Ovary (tissue), 7 donors: ENCODE measurements at regions not wholly inside any gene's neighbourhood (a gene's known extent, or its start where the extent isn't known, plus 50 kb on each side); places are given as distances from the start of the nearest gene placed in this dataset.

Experiments
- DNase-seq, 5 donors: peaks; one replicate each; pipeline ENCODE4 v3.0.0-alpha.2; 2019 to 2020
- H3K27ac ChIP-seq, 2 donors: fragments of 200-600 bp; one replicate each; pipeline versions ENCODE4 v1.5.1 to v1.8.0; 2019 to 2022
- H3K27me3 ChIP-seq: fragments of 200-600 bp; one replicate; pipeline ENCODE4 v1.8.0; 2022
- H3K36me3 ChIP-seq: fragments of 200-600 bp; sonication (generic); one replicate; pipeline ENCODE4 v1.5.1; 2019
- H3K4me1 ChIP-seq: one replicate; pipeline ENCODE4 v1.8.1; 2013; ENCODE audit warnings: mild to moderate bottlenecking, moderate library complexity; ENCODE audit not compliant: insufficient read depth
- H3K4me3 ChIP-seq: fragments of 200-600 bp; sonication (generic); one replicate; pipeline ENCODE4 v1.5.1; 2017
- H3K9me3 ChIP-seq, 2 donors: fragments of 200-600 bp in 1 of 2; sonication (generic) in 1 of 2; one replicate each; pipeline versions ENCODE4 v1.5.1 to v1.8.1; 2013 to 2019; ENCODE audit warnings: mild to moderate bottlenecking in 1 of 2, moderate library complexity in 1 of 2
- EP300 ChIP-seq: sonication (generic); formaldehyde crosslinking; IDR thresholded peaks from one replicate; pipeline ENCODE4 v1.6.1; 2017; ENCODE audit warnings: antibody characterized with exemption
- POLR2A ChIP-seq: fragments of 450-650 bp; IDR thresholded peaks from one replicate; pipeline ENCODE4 v1.6.1; 2017; ENCODE audit warnings: antibody characterized with exemption, mild to moderate bottlenecking, moderate library complexity
- WGBS, 3 donors: extraction: QIAGEN DNeasy Blood & Tissue Kit in 1 of 3; methylation state at CpG; one replicate each; pipeline versions ENCODE4 v1.1.5 to v1.1.7; 2013 to 2017; 5-methylcytosine and 5-hydroxymethylcytosine counted together
- intact Hi-C, 4 donors: fragments of 100-400 bp; cut with DNase I; formaldehyde crosslinking; loops; one replicate each; pipeline versions ENCODE4 v1.11.0 to v1.15.1; 2022 to 2023
- TF ChIP-seq, protein P1 (sequence below), 3 donors: fragments of 450-650 bp in 2 of 3; fragments of 200-600 bp in 1 of 3; IDR thresholded peaks; one replicate each; pipeline versions ENCODE4 v1.5.1 to v1.8.0; 2016 to 2022; ENCODE audit warnings: antibody characterized with exemption in 3 of 3, mild to moderate bottlenecking in 1 of 3
- donor health status: DM: no; HTN: no; CAD: no; lungs with moderate emphysema.
- donor health status: DM: no; HTN: no; CAD: no.
- donor health status: Bipolar disorder and iron deficiency.
- donor health status: DM: no; HTN: no; CAD: no.
- donor health status: DM: yes; HTN: yes; CAD: no.

DNA sequence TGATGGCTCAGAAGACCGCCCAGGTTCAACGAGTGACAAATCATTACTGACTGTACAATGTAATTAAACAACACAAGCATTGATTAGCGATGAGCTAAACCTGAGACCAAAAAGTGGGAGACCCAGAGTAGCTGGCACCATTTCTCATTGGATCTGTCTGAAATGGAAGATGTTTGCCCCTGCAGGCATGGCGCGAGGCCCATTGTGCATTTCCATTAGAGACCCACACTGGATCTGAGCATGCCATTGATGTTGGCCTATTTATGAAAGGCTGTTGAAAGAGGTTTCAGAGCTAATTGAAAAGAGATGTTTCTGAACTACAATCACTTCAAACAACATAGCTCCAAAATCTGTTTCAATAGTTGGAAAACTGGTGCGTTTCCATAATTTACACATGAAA, 196.7 kb downstream of the TFAP2B start:
- TF ChIP-seq POLR2A (no peak), EP300 (no peak)
- TF ChIP-seq, protein P1, sequence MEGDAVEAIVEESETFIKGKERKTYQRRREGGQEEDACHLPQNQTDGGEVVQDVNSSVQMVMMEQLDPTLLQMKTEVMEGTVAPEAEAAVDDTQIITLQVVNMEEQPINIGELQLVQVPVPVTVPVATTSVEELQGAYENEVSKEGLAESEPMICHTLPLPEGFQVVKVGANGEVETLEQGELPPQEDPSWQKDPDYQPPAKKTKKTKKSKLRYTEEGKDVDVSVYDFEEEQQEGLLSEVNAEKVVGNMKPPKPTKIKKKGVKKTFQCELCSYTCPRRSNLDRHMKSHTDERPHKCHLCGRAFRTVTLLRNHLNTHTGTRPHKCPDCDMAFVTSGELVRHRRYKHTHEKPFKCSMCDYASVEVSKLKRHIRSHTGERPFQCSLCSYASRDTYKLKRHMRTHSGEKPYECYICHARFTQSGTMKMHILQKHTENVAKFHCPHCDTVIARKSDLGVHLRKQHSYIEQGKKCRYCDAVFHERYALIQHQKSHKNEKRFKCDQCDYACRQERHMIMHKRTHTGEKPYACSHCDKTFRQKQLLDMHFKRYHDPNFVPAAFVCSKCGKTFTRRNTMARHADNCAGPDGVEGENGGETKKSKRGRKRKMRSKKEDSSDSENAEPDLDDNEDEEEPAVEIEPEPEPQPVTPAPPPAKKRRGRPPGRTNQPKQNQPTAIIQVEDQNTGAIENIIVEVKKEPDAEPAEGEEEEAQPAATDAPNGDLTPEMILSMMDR (IDR thresholded peaks at IDR 0.05) = no peak
- no peaks in the 10 kb centered on the region for H3K4me1 ChIP-seq
- no peaks in the 10 kb centered on the region for H3K9me3 ChIP-seq
- DNase-seq = no peak
- H3K27ac ChIP-seq = no peak overlapping the region
- intact Hi-C loops = no loop called here
- H3K27me3 ChIP-seq = no peaks in the 10 kb centered on the region
- H3K36me3 ChIP-seq = no peaks in the 10 kb centered on the region
- WGBS, 3 donors = 90 to 96% (median 92%) methylated on average over 6 of the region's 6 CpGs
- H3K4me3 ChIP-seq = no peak overlapping the region

DNA sequence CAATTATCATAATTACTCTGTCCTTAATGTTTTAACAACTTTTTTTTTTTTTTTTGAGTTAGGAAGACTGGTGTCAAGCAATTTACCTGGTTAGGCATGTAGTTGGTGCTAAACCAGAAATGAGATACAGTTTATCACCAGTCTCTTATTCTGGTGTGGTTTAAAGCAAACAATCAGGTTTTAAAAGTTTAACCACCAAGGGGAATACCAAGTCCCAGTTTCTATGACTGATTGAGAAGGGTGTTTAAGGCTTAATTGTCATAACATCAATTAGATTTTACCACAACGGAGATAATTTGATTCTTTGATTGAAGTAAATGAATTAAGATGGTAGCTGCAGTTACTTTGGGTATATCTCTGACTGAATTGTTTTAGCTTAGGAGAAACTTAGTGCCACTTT, 197.8 kb downstream of the TFAP2B start:
- TF ChIP-seq, protein P1 (IDR thresholded peaks at IDR 0.05) = no peak
- TF ChIP-seq EP300 (no peak), POLR2A (no peak)
- Histone ChIP-seq H3K4me1 (no peaks in the 10 kb centered on the region), H3K27ac (no peak overlapping the region), H3K4me3 (no peak overlapping the region), H3K36me3 (no peaks in the 10 kb centered on the region), H3K27me3 (no peaks in the 10 kb centered on the region), H3K9me3 (no peaks in the 10 kb centered on the region)
- WGBS, 3 donors = 72 to 85% (median 75%) methylated on average over 1 of the region's 1 CpG
- intact Hi-C loops = no loop called here
- no peak for DNase-seq

DNA sequence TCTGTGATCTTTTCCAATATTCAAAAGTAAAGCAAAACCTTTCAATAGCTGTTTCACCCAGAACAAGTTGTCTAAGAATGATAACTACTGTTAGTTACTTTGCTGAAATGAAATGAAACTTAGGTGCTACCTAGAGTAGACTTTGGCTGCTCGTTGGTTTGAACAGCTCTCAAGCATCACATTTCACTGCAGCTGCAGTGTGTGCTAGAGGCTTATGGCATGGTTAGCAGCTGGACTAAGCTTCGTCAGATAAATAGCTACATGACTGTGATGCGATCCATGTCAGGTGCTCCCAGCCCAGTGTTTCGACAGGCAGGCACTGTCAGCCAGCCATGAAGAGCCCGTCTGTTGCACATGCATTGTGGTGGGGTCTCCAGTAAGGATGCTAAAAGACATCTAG, 201.1 kb downstream of the TFAP2B start:
- intact Hi-C loops = no loop called here

DNA sequence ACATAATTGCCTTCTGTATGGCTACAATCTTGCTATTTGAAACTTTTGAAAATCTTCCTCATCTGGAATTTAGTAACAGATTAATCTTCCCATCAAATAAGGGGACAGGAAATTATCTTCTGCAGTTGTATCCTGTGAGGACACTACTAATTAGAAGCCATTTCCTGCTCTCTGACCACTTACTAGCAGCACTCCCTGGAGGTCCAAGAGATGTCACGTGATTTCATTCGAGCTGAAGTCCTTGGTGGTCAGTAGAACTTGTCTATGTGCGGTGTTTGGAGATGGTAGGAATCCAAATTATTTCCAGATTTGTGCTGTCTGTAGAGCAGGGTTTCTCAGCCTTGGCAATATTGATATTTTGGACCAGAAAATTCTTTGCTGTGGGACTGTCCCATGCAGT, 202.5 kb downstream of the TFAP2B start:
- TF ChIP-seq EP300 (no peak), POLR2A (no peak)
- TF ChIP-seq, protein P1 (IDR thresholded peaks at IDR 0.05) = no peak
- no peaks in the 10 kb centered on the region for H3K36me3 ChIP-seq
- no peak for DNase-seq
- no peaks in the 10 kb centered on the region for H3K9me3 ChIP-seq
- WGBS, 3 donors = 54 to 71% (median 61%) methylated on average over 3 of the region's 3 CpGs
- intact Hi-C loops = no loop called here
- no peak overlapping the region for H3K27ac ChIP-seq
- H3K27me3 ChIP-seq = no peaks in the 10 kb centered on the region
- no peaks in the 10 kb centered on the region for H3K4me1 ChIP-seq
- no peak overlapping the region for H3K4me3 ChIP-seq

More for the DNA sequence above, 201.1 kb downstream of the TFAP2B start:
- Histone ChIP-seq H3K27me3 (no peaks in the 10 kb centered on the region), H3K27ac (no peak overlapping the region), H3K36me3 (no peaks in the 10 kb centered on the region), H3K4me3 (no peak overlapping the region), H3K4me1 (no peaks in the 10 kb centered on the region), H3K9me3 (no peaks in the 10 kb centered on the region)
- no peak for DNase-seq
- WGBS, 3 donors = 55 to 61% (median 55%) methylated on average over 5 of the region's 5 CpGs
- TF ChIP-seq EP300 (no peak), POLR2A (no peak)
- TF ChIP-seq, protein P1 (IDR thresholded peaks at IDR 0.05) = no peak

DNA sequence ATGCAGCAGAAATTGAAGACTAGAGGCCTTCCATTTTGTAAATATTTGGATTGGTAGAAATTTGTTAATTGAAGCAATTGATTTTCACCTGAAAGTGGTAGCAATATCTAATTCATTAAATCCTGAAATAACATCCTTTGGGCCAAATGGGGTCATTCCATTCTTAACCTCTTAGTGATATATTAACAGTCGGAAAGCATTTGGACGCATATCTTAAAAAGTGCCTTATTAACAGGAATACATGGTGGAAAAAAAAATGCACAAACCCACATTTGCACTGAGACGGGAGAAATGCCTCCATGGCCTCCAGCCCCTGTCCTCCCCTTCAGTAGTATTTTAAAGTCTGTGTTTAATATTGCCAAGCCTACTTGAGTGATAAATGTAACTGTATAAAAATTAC, 205.5 kb downstream of the TFAP2B start:
- no peak overlapping the region for H3K4me3 ChIP-seq
- 35 to 46% (median 39%) methylated on average over 3 of the region's 3 CpGs for WGBS, 3 donors
- H3K4me1 ChIP-seq = no peaks in the 10 kb centered on the region
- no peaks in the 10 kb centered on the region for H3K36me3 ChIP-seq
- no peaks in the 10 kb centered on the region for H3K27me3 ChIP-seq
- TF ChIP-seq, protein P1 (IDR thresholded peaks at IDR 0.05) = no peak
- TF ChIP-seq EP300 (no peak), POLR2A (no peak)
- no peaks in the 10 kb centered on the region for H3K9me3 ChIP-seq
- intact Hi-C loops = no loop called here
- no peak overlapping the region for H3K27ac ChIP-seq
- DNase-seq = no peak
